ENCODE measurements at regions not wholly inside any gene's neighbourhood (a gene's known extent, or its start where the extent isn't known, plus 50 kb on each side); places are given as distances from the start of the nearest gene placed in this dataset.

DNA sequence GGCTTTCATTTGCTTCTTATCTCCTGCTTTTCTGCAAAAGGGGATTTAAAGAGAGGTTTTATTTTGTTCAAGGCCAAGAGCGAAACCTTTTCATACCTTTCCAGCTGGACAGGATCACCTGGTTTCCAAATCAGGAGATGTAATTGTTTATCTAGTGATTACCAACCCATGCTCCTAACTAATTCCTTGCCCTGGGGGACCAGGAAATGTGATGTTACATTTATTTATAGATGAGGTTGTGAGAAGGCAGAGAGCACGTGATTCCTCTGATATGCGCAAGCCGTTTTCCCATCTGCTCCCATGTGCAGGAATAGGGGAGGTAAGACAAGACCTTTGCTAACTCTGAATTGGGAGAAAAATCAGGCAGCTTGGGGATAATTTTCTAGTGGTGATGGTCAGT, 507.2 kb upstream of the LARGE1 start:
- WGBS, 3 donors: 31 to 42% (median 31%) methylated on average over 4 of the region's 4 CpGs
- DNase-seq: no peak
- H3K27ac ChIP-seq: no peak overlapping the region

DNA sequence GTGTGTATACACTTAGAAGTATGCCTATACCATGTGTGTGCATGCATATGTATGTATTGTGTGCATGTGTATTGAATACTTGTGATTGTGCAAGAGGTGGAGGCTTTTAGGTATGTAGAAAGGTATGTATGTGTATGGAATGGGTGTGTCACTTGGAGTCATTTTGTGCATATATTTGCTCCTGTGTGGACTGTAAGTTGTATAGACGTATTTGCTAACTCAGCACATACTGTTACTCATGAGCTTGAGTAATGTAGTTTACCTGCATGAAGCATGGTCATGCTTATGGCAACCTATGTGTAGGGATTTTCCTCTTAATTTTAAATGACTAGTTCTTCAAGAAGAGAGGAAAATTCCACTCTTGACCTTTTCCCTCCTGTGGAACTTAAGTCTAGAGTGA, 507.6 kb upstream of the LARGE1 start:
- H3K9me3 ChIP-seq: no peaks in the 10 kb centered on the region

More for the DNA sequence above, 507.2 kb upstream of the LARGE1 start:
- Histone ChIP-seq H3K27me3 (no peaks in the 10 kb centered on the region), H3K4me1 (ENCODE audit: insufficient read depth) (no peaks in the 10 kb centered on the region), H3K36me3 (no peaks in the 10 kb centered on the region), H3K4me3 (no peak overlapping the region), H3K9me3 (no peaks in the 10 kb centered on the region)
- intact Hi-C loops (cut with DNase I): no loop called here
- TF ChIP-seq, protein P1, sequence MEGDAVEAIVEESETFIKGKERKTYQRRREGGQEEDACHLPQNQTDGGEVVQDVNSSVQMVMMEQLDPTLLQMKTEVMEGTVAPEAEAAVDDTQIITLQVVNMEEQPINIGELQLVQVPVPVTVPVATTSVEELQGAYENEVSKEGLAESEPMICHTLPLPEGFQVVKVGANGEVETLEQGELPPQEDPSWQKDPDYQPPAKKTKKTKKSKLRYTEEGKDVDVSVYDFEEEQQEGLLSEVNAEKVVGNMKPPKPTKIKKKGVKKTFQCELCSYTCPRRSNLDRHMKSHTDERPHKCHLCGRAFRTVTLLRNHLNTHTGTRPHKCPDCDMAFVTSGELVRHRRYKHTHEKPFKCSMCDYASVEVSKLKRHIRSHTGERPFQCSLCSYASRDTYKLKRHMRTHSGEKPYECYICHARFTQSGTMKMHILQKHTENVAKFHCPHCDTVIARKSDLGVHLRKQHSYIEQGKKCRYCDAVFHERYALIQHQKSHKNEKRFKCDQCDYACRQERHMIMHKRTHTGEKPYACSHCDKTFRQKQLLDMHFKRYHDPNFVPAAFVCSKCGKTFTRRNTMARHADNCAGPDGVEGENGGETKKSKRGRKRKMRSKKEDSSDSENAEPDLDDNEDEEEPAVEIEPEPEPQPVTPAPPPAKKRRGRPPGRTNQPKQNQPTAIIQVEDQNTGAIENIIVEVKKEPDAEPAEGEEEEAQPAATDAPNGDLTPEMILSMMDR (IDR thresholded peaks at IDR 0.05): no peak
- TF ChIP-seq POLR2A (IDR thresholded peaks at IDR 0.05) (no peak), EP300 (IDR thresholded peaks at IDR 0.05) (no peak)

DNA sequence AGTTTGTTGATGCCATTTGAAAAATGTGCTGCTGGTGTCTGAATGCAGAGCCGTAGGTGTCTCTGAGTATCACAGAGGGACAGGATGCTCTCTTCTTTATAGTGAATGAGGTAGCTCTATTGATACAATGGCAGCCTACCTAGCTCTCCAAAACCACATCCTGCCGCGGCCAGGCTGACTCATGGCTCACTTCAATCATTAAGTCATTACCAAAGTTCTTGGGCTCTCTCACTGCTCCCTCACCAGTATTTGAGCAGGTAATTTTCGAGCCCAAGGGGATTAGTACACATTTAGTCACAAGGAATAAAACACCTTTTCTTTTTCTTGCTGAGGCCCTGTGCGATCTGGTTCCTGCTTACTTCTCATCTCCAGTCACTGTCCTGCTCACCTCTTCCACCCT, 509.0 kb upstream of the LARGE1 start:
- 80 to 83% (median 82%) methylated on average over 5 of the region's 5 CpGs for WGBS, 3 donors
- Histone ChIP-seq H3K4me3 (no peak overlapping the region), H3K9me3 (no peaks in the 10 kb centered on the region), H3K4me1 (ENCODE audit: insufficient read depth) (no peaks in the 10 kb centered on the region), H3K27ac (no peak overlapping the region), H3K36me3 (no peaks in the 10 kb centered on the region), H3K27me3 (no peaks in the 10 kb centered on the region)
- no peak for DNase-seq
- TF ChIP-seq, protein P1 (IDR thresholded peaks at IDR 0.05): no peak
- TF ChIP-seq EP300 (IDR thresholded peaks at IDR 0.05): no peak
- TF ChIP-seq POLR2A (IDR thresholded peaks at IDR 0.05): no peak
- intact Hi-C loops (cut with DNase I): no loop called here

More for the DNA sequence above, 507.6 kb upstream of the LARGE1 start:
- Histone ChIP-seq H3K27ac (no peak overlapping the region), H3K27me3 (no peaks in the 10 kb centered on the region), H3K4me3 (no peak overlapping the region), H3K36me3 (no peaks in the 10 kb centered on the region), H3K4me1 (ENCODE audit: insufficient read depth) (no peaks in the 10 kb centered on the region)
- 57 to 67% (median 67%) methylated on average over 1 of the region's 1 CpG for WGBS, 3 donors
- TF ChIP-seq, protein P1 (IDR thresholded peaks at IDR 0.05): no peak
- TF ChIP-seq EP300 (IDR thresholded peaks at IDR 0.05): no peak
- TF ChIP-seq POLR2A (IDR thresholded peaks at IDR 0.05): no peak
- intact Hi-C loops (cut with DNase I): no loop called here
- no peak for DNase-seq

DNA sequence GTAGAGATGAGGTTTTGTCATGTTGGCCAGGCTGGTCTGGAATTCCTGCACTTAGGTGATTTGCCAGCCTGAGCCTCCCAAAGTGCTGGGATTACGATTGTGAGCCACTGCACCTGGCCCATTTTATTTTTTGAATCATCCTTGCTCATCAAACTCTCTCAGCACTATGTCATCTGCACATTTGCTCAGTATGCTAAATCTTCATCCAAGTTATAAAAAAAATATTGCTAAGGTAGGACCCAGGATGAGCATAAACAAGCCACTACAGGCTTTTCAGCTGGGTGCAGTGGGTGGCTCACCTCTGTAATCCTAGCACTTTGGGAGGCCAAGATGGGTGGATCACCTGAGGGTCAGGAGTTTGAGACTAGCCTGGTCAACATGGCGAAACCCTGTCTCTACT, 510.1 kb upstream of the LARGE1 start:
- TF ChIP-seq EP300 (IDR thresholded peaks at IDR 0.05) (no peak), POLR2A (IDR thresholded peaks at IDR 0.05) (no peak)
- TF ChIP-seq, protein P1 (IDR thresholded peaks at IDR 0.05): no peak
- intact Hi-C loops (cut with DNase I): no loop called here
- no peak for DNase-seq

DNA sequence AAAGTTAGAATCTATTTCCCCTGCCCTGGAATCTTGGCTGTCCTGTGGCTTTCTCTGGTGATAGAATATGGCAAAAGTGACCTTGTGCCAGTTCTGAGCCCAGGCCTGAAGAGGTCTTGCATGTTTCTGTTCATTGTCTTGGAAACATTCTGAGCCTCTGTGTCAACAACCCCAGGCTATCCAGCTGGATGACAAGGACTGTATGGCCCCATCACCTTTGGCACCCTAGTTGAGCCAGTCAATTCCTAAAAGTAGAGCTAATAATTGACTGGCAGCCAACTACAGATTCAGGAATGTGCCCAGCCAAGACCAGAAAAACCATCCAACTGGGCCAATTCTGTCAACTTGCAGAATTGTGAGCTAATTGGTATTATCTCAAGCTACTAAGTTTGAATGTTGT, 514.1 kb upstream of the LARGE1 start:
- intact Hi-C loops (cut with DNase I): no loop called here
- TF ChIP-seq POLR2A (IDR thresholded peaks at IDR 0.05): no peak
- TF ChIP-seq EP300 (IDR thresholded peaks at IDR 0.05): no peak
- TF ChIP-seq, protein P1 (IDR thresholded peaks at IDR 0.05): no peak
- Histone ChIP-seq H3K4me3 (no peak overlapping the region), H3K4me1 (ENCODE audit: insufficient read depth) (no peaks in the 10 kb centered on the region), H3K27ac (no peak overlapping the region), H3K9me3 (no peaks in the 10 kb centered on the region), H3K36me3 (no peaks in the 10 kb centered on the region), H3K27me3 (no peaks in the 10 kb centered on the region)
- DNase-seq: no peak

More for the DNA sequence above, 510.1 kb upstream of the LARGE1 start:
- Histone ChIP-seq H3K27ac (no peak overlapping the region), H3K36me3 (no peaks in the 10 kb centered on the region), H3K4me1 (ENCODE audit: insufficient read depth) (no peaks in the 10 kb centered on the region), H3K27me3 (no peaks in the 10 kb centered on the region), H3K4me3 (no peak overlapping the region), H3K9me3 (no peaks in the 10 kb centered on the region)
- 72 to 74% (median 74%) methylated on average over 2 of the region's 2 CpGs for WGBS, 3 donors

All from ovary (tissue), 7 donors.